Neural cell (in vitro differentiated cells): ENCODE measurements at regions not wholly inside any gene's neighbourhood (a gene's known extent, or its start where the extent isn't known, plus 50 kb on each side); places are given as distances from the start of the nearest gene placed in this dataset.

ENCODE experiments used
- EZH2 ChIP-seq: fragments of 200-600, 300-800 bp; shearing (Covaris generic), sonication (generic); IDR thresholded peaks from 2 replicates; pipeline ENCODE4 v1.6.1; 2014; ENCODE audit warnings: antibody characterized with exemption, low read length, borderline replicate concordance, mild to moderate bottlenecking; ENCODE audit not compliant: insufficient read depth, poor library complexity, severe bottlenecking
- MXI1 ChIP-seq: fragments of 450-650 bp; conservative IDR thresholded peaks from 2 replicates; pipeline ENCODE4 v1.6.1; 2014; ENCODE audit warnings: antibody characterized with exemption, mild to moderate bottlenecking; ENCODE audit not compliant: poor library complexity, severe bottlenecking
- POLR2AphosphoS5 ChIP-seq: IDR thresholded peaks from 2 replicates; pipeline ENCODE4 v1.6.1; 2012
- RAD21 ChIP-seq: fragments of 450-650 bp; conservative IDR thresholded peaks from 2 replicates; pipeline ENCODE4 v1.6.1; 2014; ENCODE audit warnings: antibody characterized with exemption, mild to moderate bottlenecking, moderate library complexity
- TAF1 ChIP-seq: IDR thresholded peaks from 2 replicates; pipeline ENCODE4 v1.6.1; 2012; ENCODE audit warnings: low read depth
- TF ChIP-seq, protein P1 (sequence below): fragments of 450-650 bp; IDR thresholded peaks from 2 replicates; pipeline ENCODE4 v1.5.1; 2014; ENCODE audit warnings: antibody characterized with exemption, mild to moderate bottlenecking, moderate library complexity; ENCODE audit not compliant: poor library complexity, severe bottlenecking
- TF ChIP-seq, protein P2 (sequence below): IDR thresholded peaks from 2 replicates; pipeline ENCODE4 v1.6.1; 2012; ENCODE audit warnings: borderline replicate concordance

DNA sequence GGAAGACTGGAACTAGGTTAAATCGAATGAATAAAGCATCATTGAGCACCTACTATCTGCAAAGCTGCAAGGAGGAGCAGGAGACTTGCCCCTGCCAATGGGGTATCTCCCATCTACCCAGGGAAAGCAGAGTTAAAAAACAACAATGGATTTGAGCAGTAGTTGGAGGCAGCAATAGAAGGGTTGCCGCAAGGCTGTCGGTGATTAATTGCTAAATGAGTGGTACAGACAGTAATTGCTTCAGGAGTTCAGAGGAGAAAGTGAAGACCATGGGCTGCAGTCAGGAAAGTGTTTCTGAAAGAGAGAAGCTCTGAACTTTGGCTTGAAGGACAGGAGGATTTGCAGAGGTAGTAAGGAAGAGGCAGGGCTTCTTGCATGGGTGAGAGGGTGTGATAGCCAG, 152.9 kb downstream of the ACTL8 start:
- TF ChIP-seq, protein P1, sequence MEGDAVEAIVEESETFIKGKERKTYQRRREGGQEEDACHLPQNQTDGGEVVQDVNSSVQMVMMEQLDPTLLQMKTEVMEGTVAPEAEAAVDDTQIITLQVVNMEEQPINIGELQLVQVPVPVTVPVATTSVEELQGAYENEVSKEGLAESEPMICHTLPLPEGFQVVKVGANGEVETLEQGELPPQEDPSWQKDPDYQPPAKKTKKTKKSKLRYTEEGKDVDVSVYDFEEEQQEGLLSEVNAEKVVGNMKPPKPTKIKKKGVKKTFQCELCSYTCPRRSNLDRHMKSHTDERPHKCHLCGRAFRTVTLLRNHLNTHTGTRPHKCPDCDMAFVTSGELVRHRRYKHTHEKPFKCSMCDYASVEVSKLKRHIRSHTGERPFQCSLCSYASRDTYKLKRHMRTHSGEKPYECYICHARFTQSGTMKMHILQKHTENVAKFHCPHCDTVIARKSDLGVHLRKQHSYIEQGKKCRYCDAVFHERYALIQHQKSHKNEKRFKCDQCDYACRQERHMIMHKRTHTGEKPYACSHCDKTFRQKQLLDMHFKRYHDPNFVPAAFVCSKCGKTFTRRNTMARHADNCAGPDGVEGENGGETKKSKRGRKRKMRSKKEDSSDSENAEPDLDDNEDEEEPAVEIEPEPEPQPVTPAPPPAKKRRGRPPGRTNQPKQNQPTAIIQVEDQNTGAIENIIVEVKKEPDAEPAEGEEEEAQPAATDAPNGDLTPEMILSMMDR: no peak
- TF ChIP-seq EZH2 (no peak), TAF1 (no peak), MXI1 (no peak), RAD21 (no peak), POLR2AphosphoS5 (no peak)
- TF ChIP-seq, protein P2, sequence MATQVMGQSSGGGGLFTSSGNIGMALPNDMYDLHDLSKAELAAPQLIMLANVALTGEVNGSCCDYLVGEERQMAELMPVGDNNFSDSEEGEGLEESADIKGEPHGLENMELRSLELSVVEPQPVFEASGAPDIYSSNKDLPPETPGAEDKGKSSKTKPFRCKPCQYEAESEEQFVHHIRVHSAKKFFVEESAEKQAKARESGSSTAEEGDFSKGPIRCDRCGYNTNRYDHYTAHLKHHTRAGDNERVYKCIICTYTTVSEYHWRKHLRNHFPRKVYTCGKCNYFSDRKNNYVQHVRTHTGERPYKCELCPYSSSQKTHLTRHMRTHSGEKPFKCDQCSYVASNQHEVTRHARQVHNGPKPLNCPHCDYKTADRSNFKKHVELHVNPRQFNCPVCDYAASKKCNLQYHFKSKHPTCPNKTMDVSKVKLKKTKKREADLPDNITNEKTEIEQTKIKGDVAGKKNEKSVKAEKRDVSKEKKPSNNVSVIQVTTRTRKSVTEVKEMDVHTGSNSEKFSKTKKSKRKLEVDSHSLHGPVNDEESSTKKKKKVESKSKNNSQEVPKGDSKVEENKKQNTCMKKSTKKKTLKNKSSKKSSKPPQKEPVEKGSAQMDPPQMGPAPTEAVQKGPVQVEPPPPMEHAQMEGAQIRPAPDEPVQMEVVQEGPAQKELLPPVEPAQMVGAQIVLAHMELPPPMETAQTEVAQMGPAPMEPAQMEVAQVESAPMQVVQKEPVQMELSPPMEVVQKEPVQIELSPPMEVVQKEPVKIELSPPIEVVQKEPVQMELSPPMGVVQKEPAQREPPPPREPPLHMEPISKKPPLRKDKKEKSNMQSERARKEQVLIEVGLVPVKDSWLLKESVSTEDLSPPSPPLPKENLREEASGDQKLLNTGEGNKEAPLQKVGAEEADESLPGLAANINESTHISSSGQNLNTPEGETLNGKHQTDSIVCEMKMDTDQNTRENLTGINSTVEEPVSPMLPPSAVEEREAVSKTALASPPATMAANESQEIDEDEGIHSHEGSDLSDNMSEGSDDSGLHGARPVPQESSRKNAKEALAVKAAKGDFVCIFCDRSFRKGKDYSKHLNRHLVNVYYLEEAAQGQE: no peak
